Thoracic aorta (tissue), 2 donors: ENCODE measurements at regions not wholly inside any gene's neighbourhood (a gene's known extent, or its start where the extent isn't known, plus 50 kb on each side); places are given as distances from the start of the nearest gene placed in this dataset.
"Not testable (repeated sequence)": the region's sequence is repeated elsewhere in the genome, so short reads cannot be mapped to it uniquely, and the experiment has no call there.

Source experiments
- ATAC-seq: fragments of 150-250 bp; one replicate; pipeline ENCODE4 v1.8.0; 2017; ENCODE audit warnings: low read depth; ENCODE audit not compliant: insufficient number of reproducible peaks, low FRiP score
- DNase-seq: peaks from one replicate; pipeline ENCODE4 v3.0.0-alpha.2; 2020; ENCODE audit warnings: low spot score
- H3K27ac ChIP-seq, 2 donors: fragments of 200-600 bp; sonication (generic); 1 replicate in 1 of 2; 2 replicates in 1 of 2; pipeline ENCODE4 v1.5.1; 2016; ENCODE audit warnings: mild to moderate bottlenecking in 2 of 2, moderate library complexity in 2 of 2
- H3K27me3 ChIP-seq: fragments of 200-600 bp; sonication (generic); replicated peaks from 2 replicates; pipeline ENCODE4 v1.6.0; 2016; ENCODE audit warnings: mild to moderate bottlenecking; ENCODE audit not compliant: insufficient read depth
- H3K36me3 ChIP-seq: fragments of 200-600 bp; sonication (generic); one replicate; pipeline ENCODE4 v1.5.1; 2016
- H3K4me1 ChIP-seq, 2 donors: fragments of 200-600 bp; sonication (generic); 1 replicate in 1 of 2; 2 replicates in 1 of 2; pipeline versions ENCODE4 v1.5.1 to v1.6.0; 2016; ENCODE audit warnings: low read depth in 2 of 2, mild to moderate bottlenecking in 1 of 2; ENCODE audit not compliant: control insufficient read depth in 1 of 2
- H3K4me3 ChIP-seq: fragments of 200-600 bp; sonication (generic); 2 replicates; pipeline ENCODE4 v1.5.1; 2016; ENCODE audit warnings: mild to moderate bottlenecking
- H3K9me3 ChIP-seq: fragments of 200-600 bp; sonication (generic); 2 replicates; pipeline ENCODE4 v1.5.1; 2016
- CTCF ChIP-seq: fragments of 200-600 bp; sonication (generic); IDR thresholded peaks from one replicate; pipeline ENCODE4 v1.5.1; 2019; ENCODE audit warnings: antibody characterized with exemption

- no peak for TF ChIP-seq CTCF
- H3K27ac ChIP-seq, result no peak overlapping the region
- ATAC-seq, result no peak
- no peaks in the 10 kb centered on the region for H3K9me3 ChIP-seq
- no peak for DNase-seq
- H3K27me3 ChIP-seq, result no peaks in the 10 kb centered on the region
- no peak overlapping the region for H3K4me3 ChIP-seq
- H3K36me3 ChIP-seq, result no peaks in the 10 kb centered on the region
- no peaks in the 10 kb centered on the region for H3K4me1 ChIP-seq
These were observed 560.6 kb upstream of the SPRY2 start for GRCh38 chr13:80901530-80901929.

GRCh38 chr13:80901111-80901510, 560.2 kb upstream of the SPRY2 start:
- no peak for ATAC-seq
- Histone ChIP-seq H3K9me3 (no peaks in the 10 kb centered on the region), H3K4me3 (no peak overlapping the region), H3K27ac (no peak overlapping the region), H3K27me3 (no peaks in the 10 kb centered on the region), H3K4me1 (no peaks in the 10 kb centered on the region), H3K36me3 (no peaks in the 10 kb centered on the region)
- no peak for DNase-seq
- TF ChIP-seq CTCF, result no peak

- H3K27me3 ChIP-seq, result no peaks in the 10 kb centered on the region
- H3K9me3 ChIP-seq, result no peaks in the 10 kb centered on the region
- H3K4me3 ChIP-seq, result no peak overlapping the region
- H3K4me1 ChIP-seq, result no peaks in the 10 kb centered on the region
- no peak for ATAC-seq
- no peaks in the 10 kb centered on the region for H3K36me3 ChIP-seq
- no peak for TF ChIP-seq CTCF
- H3K27ac ChIP-seq, result no peak overlapping the region
- no peak for DNase-seq
These were observed 559.6 kb upstream of the SPRY2 start for GRCh38 chr13:80900561-80900960.

GRCh38 chr13:80897641-80898040, 556.7 kb upstream of the SPRY2 start:
- H3K27ac ChIP-seq, ATAC-seq, H3K4me3 ChIP-seq, DNase-seq, H3K36me3 ChIP-seq, H3K4me1 ChIP-seq, H3K9me3 ChIP-seq, H3K27me3 ChIP-seq: not testable (repeated sequence)

- Histone ChIP-seq H3K9me3 (no peaks in the 10 kb centered on the region), H3K4me1 (no peaks in the 10 kb centered on the region), H3K36me3 (no peaks in the 10 kb centered on the region), H3K27me3 (no peaks in the 10 kb centered on the region), H3K4me3 (no peak overlapping the region), H3K27ac (no peak overlapping the region)
- no peak for TF ChIP-seq CTCF
- ATAC-seq, result no peak
- no peak for DNase-seq
These were observed 554.0 kb upstream of the SPRY2 start for GRCh38 chr13:80894917-80895316.

- Histone ChIP-seq H3K27ac (no peak overlapping the region), H3K4me1 (no peaks in the 10 kb centered on the region), H3K4me3 (no peak overlapping the region), H3K9me3 (no peaks in the 10 kb centered on the region), H3K27me3 (no peaks in the 10 kb centered on the region), H3K36me3 (no peaks in the 10 kb centered on the region)
- no peak for TF ChIP-seq CTCF
- no peak for DNase-seq
- ATAC-seq, result no peak
These were observed 548.9 kb upstream of the SPRY2 start for GRCh38 chr13:80889829-80890228.
